Fibroblast of skin of back (primary cell): ENCODE measurements at regions not wholly inside any gene's neighbourhood (a gene's known extent, or its start where the extent isn't known, plus 50 kb on each side); places are given as distances from the start of the nearest gene placed in this dataset.
"Not testable (repeated sequence)": the region's sequence is repeated elsewhere in the genome, so short reads cannot be mapped to it uniquely, and the experiment has no call there.

Experiments used
- DNase-seq: peaks from one replicate; pipeline ENCODE4 v3.0.0-alpha.2; 2013

- not testable (repeated sequence) for DNase-seq
Observed at GRCh38 chr4:62431513-62432231, 1231.5 kb downstream of the ADGRL3 start.

DNA sequence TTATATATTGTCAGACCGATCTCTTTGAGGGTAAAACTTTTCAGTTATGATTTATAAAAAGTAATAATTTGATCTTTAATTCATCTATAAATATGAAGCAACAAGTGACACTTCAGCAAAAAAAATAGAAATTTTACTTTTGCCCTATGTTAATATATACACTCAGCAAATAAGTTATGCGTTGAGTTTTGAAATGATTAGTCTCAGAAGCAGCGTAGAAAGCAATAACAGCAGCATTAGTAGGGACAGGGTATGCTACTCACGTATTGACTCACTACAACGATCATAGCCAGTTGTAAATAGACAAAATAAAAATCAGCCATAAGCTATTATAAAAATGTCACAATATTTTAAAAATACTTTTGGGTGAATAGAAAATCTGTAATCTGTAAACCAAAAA is 1229.2 kb downstream of the ADGRL3 start:
- no peak for DNase-seq

DNA sequence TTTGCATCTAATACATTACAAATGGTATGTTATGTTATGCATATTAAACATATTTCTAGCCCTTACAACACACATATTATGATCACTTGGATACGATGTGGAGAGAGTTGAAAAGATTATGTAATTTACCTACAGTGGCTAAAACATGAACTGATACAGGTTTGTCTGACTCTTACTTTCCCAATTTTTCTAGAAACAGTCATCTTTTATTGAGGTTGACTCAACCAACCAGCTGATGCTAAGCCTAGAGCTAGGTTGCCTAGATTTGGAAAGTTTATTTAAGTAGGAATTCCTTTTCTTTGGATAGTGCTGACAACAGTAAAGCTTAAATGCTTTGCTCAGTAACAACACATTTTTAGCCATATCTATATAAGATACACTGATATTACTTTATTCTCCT is 1215.1 kb downstream of the ADGRL3 start:
- DNase-seq, result no peak

DNA sequence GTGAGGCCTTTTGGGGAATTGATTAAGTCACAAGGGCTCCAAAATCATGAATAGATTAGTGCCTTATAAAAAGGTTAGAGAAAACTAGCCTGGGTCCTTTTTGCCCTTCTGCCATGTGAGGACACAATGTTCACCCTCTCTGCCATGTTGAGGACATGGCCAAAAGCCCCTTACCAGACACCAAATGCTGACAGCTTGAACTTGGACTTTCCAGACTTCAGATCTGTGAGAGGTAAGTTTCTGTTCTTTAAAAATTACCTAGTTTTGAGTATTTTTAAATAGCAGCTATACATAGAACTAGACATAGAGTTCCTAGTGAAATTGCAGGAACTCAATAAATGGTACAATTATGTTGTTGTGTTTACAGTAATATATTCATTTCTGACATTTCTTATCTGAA is 1214.4 kb downstream of the ADGRL3 start:
- DNase-seq, result no peak

- no peak for DNase-seq
Observed at GRCh38 chr4:62410371-62411003, 1210.4 kb downstream of the ADGRL3 start.

GRCh38 chr4:62408454-62408853 is 1208.3 kb downstream of the ADGRL3 start:
- no peak for DNase-seq

DNA sequence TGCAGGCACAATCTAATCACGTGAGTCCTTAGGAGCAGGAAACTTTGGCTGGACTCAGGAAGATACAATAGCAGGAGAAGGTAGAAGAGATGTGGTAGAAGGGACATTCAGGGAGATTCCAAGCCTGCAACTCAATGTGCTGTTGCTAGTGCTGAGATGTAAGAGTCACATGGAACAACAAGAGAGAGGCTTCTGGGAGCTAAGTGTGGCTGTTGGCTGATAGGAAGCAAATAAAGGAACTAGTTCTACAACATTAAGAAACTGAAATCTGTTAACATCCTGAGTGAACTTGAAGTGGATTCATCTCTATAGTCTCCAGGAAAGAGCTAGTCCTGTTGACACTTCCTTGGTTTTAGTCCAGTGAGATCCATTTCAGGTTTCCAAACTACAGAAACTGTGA is 1207.4 kb downstream of the ADGRL3 start:
- no peak for DNase-seq

DNA sequence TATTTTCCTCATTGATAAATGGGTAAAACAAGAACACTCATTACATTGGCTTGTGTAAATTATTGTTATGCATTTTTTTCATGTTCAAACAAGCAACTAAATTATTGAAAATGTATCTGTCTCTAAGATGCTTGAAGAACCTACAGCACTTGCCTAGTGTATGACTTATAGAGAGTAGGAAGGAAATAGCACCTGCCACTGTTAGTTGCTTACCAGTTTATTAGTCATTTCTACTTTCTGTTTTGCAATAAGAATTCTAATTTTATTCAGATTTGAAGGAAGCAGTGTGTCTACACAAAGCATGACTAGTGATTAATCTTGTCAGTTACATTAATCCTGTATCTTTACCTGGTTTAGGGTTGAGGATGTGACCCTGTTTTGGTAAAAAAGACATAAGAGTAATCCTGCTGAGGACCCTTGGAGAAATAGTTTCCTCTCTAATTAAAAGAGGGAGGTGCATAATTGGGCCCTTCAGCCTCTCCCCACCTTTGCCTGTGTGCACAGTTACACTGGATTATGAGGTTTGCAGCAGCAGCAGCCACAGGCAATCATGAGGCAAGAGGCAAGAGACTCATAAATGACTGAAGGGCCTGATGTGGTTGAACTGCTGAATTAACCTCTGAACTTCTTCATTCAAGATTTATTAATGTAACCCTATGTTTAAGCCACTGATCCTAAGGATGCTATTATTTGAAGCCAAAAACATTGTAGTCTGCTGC is 1202.1 kb downstream of the ADGRL3 start:
- DNase-seq, result no peak

GRCh38 chr4:62399242-62399641 is 1199.1 kb downstream of the ADGRL3 start:
- DNase-seq, result no peak

GRCh38 chr4:62398318-62398717 is 1198.2 kb downstream of the ADGRL3 start:
- no peak for DNase-seq

- no peak for DNase-seq
Observed at GRCh38 chr4:62394766-62395165, 1194.6 kb downstream of the ADGRL3 start.

DNA sequence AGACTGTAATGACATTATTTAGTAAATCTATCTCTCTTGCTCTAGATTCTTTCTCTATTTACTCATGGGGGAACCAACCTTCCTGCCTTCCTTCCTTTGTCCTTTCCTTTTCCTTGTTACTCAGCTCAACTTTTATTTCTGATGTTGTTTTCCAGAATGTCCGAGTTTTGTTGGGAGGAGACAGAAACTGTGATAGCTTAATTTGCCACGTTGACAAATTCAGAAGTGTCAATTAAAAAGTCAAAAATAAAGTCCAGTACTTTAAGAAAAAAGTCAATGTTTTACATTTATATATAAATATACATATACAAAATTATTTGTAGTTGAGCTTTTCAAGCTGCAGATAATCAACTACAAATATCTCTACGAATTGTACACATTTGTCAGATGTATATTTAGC is 1187.7 kb downstream of the ADGRL3 start:
- DNase-seq, result no peak

- DNase-seq, result no peak
Observed at GRCh38 chr4:62377700-62378099, 1177.6 kb downstream of the ADGRL3 start.

DNA sequence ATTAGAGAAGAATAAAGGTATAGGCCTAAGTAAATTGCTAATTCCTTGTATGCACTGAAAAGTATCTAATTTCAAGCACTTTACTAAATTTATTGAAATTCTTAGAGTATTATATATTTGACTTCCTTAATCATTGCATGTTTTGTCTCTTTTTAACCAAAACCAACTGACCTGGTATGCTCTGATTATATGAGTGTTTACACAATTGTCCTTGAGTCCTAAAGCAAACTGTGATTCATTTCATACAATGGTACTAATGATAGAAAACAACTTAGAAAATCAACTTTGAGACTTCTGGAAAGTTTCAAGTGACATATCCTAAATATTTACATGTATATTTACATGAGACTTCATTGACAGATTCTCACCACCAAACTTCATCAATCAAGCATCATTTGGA is 1177.1 kb downstream of the ADGRL3 start:
- no peak for DNase-seq

GRCh38 chr4:62366939-62367338 is 1166.8 kb downstream of the ADGRL3 start:
- no peak for DNase-seq

- DNase-seq, result no peak
Observed at GRCh38 chr4:62360156-62360545, 1160.0 kb downstream of the ADGRL3 start.

GRCh38 chr4:62359441-62360155 is 1159.5 kb downstream of the ADGRL3 start:
- no peak for DNase-seq

DNA sequence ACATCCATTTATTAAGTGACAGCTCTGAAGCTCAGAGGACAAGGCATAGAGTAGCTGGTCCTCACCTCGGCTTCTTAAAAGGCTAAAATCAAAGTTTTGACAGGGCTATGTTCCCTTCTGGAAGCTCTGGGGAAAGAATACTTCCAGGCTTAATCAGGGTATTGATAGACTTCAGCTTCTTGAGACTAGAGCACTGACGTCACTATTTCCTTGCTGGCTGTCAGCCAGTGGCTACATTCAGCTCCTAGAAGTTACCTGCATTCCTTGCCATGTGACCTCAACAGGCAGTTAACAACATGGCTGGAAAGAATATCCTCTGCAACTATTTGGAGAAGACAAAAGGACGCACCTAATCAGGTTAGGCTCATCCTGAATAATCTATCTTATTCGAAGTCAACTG is 1144.8 kb downstream of the ADGRL3 start:
- DNase-seq, result no peak

DNA sequence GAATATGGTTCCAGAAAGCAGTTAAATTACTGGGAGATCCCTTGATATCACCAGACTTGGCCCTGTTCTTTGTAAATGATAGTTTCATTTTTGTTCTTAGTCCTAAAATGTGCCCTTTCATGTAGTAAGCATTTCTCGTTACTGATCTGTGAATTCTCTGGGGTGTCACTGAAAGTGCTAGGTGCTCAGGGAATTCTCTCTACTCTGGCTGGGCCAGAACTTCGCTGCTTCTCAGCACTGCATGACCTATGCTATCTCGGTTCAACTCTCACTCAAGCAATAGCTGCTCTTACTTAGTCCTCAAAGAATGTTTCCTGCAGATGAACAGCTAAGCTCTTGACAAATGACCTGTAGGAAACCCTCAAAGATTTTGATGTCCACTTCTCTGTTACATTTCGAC is 1144.3 kb downstream of the ADGRL3 start:
- no peak for DNase-seq

DNA sequence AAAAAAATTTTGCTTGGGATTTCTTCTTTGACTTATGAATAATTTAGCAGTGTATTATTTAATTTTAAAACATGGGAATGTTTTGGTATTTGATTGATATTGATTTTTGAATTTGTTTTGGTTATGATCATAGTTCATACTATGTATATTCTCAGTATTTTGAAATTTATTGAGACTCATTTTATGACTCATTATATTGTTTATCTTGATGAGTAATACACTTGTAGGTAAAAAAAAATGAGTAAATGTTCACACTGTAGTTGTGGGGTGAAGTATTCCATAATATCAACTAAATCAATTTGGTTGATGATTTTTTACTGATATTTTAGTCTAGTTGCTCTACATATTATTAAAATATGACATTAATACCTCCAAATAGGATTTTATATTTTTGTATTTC is 1142.2 kb downstream of the ADGRL3 start:
- no peak for DNase-seq

DNA sequence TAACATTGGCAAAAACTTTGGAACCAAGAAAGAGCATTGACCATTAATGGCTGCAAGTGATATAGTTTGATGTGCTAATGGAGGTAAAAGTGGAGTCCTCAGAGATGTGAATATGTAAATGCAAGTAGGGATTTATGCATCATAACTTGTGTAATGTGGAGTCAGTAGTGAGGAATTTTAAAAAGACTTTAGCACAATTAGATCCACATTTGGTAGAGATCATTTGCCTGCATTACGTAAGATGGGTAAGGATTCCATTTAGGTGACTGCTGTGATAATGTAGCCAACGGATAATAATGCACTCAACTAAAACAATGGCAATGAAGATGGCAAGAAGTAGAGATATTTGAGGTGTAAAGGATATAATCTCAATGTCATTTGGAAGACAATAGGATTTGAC is 1128.4 kb downstream of the ADGRL3 start:
- DNase-seq, result no peak

- no peak for DNase-seq
Observed at GRCh38 chr4:62327612-62328297, 1127.6 kb downstream of the ADGRL3 start.

DNA sequence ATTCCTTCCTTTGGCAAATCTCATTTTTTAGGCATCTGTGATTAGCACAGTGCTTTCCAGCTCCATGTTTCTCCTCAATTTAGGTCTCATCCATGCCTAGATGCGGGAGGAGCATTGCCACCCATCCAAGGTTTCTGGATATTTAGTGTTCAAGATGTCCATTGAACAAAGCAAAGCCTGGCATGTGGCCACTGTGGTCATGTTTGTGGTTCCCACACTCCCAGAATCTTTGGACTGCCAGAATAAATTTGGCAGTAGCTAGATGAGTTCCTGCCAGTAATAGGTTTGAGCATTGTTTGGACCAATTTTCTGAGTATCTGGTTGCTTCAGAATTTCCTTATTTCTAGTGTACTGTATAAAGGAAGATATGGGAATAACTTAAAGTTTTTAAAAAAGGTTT is 1124.1 kb downstream of the ADGRL3 start:
- no peak for DNase-seq
